ENCODE measurements at regions not wholly inside any gene's neighbourhood (a gene's known extent, or its start where the extent isn't known, plus 50 kb on each side); places are given as distances from the start of the nearest gene placed in this dataset.
A peak's percentile ranks its signal among the peaks of the same experiment; 100 is the strongest.
"Not testable (repeated sequence)": the region's sequence is repeated elsewhere in the genome, so short reads cannot be mapped to it uniquely, and the experiment has no call there.

DNA sequence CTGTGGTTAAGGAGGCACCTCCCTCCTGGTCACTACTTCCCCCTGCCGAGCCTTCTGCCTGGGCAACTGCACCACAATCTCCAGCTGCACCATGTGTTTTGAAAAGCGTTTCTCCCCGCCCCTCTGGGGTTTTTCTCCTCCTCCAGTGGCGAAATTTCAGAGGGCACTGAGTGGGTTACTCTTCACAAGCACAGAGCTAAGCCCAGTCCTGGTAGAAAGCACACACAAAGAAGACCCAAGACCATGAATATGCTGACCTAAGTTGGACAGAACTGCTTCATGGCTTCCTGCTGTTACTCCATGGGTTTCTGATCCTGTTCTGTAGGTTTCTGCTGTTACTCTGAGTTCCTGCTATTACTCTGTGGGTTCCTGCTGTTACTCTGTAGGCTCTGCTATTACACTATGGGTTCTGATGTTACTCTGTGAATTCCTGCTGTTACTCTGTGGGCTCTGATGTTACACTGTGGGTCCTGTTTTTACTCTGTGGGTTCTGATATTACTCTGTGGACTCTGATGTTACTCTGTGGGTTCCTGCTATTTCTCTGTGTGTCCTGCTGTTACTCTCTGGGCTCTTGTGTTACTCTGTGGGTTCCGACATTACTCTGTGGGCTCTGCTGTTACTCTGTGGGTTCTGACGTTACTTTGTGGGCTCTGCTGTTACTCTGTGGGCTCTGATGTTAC is 216.6 kb downstream of the RTP5 start:
- Histone ChIP-seq H3K4me2 (ENCODE audit: insufficient read depth, insufficient read length, low read length) (no peak overlapping the region), H2BK12ac (ENCODE audit: insufficient read length, low read depth, low read length) (no peak overlapping the region), H4K8ac (replicated peaks; ENCODE audit: insufficient read length, low read depth, low read length) (no peak overlapping the region), H2AK5ac (ENCODE audit: insufficient read length, low read length) (no peak overlapping the region), H2BK120ac (ENCODE audit: low read depth, low read length, poor library complexity, severe bottlenecking) (no peak overlapping the region), H2BK20ac (ENCODE audit: low read depth, low read length, poor library complexity, severe bottlenecking) (no peak overlapping the region), H2BK15ac (ENCODE audit: low read depth, low read length) (no peak overlapping the region), H4K91ac (ENCODE audit: insufficient read length, low read depth, low read length) (no peak overlapping the region), H3K4me1 (ENCODE audit: insufficient read depth, low read length) (no peaks in the 10 kb centered on the region), H3K4ac (ENCODE audit: low read depth, low read length) (no peak overlapping the region), H3K18ac (ENCODE audit: insufficient read length, low read depth, low read length) (no peak overlapping the region), H4K20me1 (ENCODE audit: control insufficient read depth, insufficient read depth, insufficient read length) (no peaks in the 10 kb centered on the region), H3K79me1 (ENCODE audit: insufficient read depth, low read depth, low read length, poor library complexity, severe bottlenecking) (no peaks in the 10 kb centered on the region), H3K27me3 (ENCODE audit: insufficient read depth, low read length) (no peaks in the 10 kb centered on the region), H3K14ac (ENCODE audit: insufficient read depth, low read length) (no peak overlapping the region), H3K56ac (ENCODE audit: insufficient read length, low read depth, low read length) (no peak overlapping the region), H3K79me2 (ENCODE audit: insufficient read depth, low read length) (no peaks in the 10 kb centered on the region), H3T11ph (ENCODE audit: low read length) (no peak overlapping the region), H3K23ac (ENCODE audit: insufficient read length, low read depth, low read length) (no peak overlapping the region), H3K27ac (ENCODE audit: insufficient read length, low read depth, low read length) (no peak overlapping the region), H2AFZ (ENCODE audit: low read length) (no peak overlapping the region), H3K9ac (ENCODE audit: extremely low read depth, insufficient read length, low read length) (no peak overlapping the region), H3K9me3 (ENCODE audit: control insufficient read depth, low read depth, low read length) (no peaks in the 10 kb centered on the region), H4K5ac (ENCODE audit: insufficient read length, low read depth, low read length) (no peak overlapping the region), H3K23me2 (ENCODE audit: insufficient read length, low read depth, low read length, poor library complexity, severe bottlenecking) (no peaks in the 10 kb centered on the region), H2BK5ac (ENCODE audit: insufficient read length, low read length) (no peak overlapping the region)
- peaks cover 6 to 16% of the 10 kb centered on the region in 2 experiments for H3K4me1 Mint-ChIP-seq
- H3K27ac Mint-ChIP-seq = no peak overlapping the region
- H3K27me3 Mint-ChIP-seq (ENCODE audit: low read depth) = peaks cover 52% of the 10 kb centered on the region
- no peak overlapping the region for H3K4me3 Mint-ChIP-seq
- H3K36me3 Mint-ChIP-seq (ENCODE audit: insufficient read depth in 1 of 3, low read depth in 3 of 3) = no peaks in the 10 kb centered on the region
- TF ChIP-seq CTCF (conservative IDR thresholded peaks at IDR 0.05) = no peak
- no CpG with 5 or more reads among the region's 6 CpGs for WGBS (ENCODE audit: extremely low coverage, insufficient read length, low lambda C conversion rate)
- H3K9me3 Mint-ChIP-seq = no peaks in the 10 kb centered on the region; a peak in 2 of 5 replicates
- DNase-seq = no peak

GRCh38 chr2:242088044-242088443 is 218.5 kb downstream of the RTP5 start:
- H3K4me1 ChIP-seq (ENCODE audit: insufficient read depth, low read length); H4K8ac ChIP-seq (replicated peaks; ENCODE audit: insufficient read length, low read depth, low read length); H3K9me3 ChIP-seq (ENCODE audit: control insufficient read depth, low read depth, low read length); H3K14ac ChIP-seq (ENCODE audit: insufficient read depth, low read length); H3K27me3 ChIP-seq (ENCODE audit: insufficient read depth, low read length); H3K27ac Mint-ChIP-seq; H2BK12ac ChIP-seq (ENCODE audit: insufficient read length, low read depth, low read length); H4K5ac ChIP-seq (ENCODE audit: insufficient read length, low read depth, low read length); H3K23ac ChIP-seq (ENCODE audit: insufficient read length, low read depth, low read length); H3K36me3 Mint-ChIP-seq (ENCODE audit: insufficient read depth in 1 of 3, low read depth in 3 of 3); H3K79me2 ChIP-seq (ENCODE audit: insufficient read depth, low read length); H3K23me2 ChIP-seq (ENCODE audit: insufficient read length, low read depth, low read length, poor library complexity, severe bottlenecking); H2AK5ac ChIP-seq (ENCODE audit: insufficient read length, low read length); H3K9ac ChIP-seq (ENCODE audit: extremely low read depth, insufficient read length, low read length); H3T11ph ChIP-seq (ENCODE audit: low read length); H2BK5ac ChIP-seq (ENCODE audit: insufficient read length, low read length); H3K79me1 ChIP-seq (ENCODE audit: insufficient read depth, low read depth, low read length, poor library complexity, severe bottlenecking); H2BK120ac ChIP-seq (ENCODE audit: low read depth, low read length, poor library complexity, severe bottlenecking); H4K91ac ChIP-seq (ENCODE audit: insufficient read length, low read depth, low read length); H2BK20ac ChIP-seq (ENCODE audit: low read depth, low read length, poor library complexity, severe bottlenecking); H2AFZ ChIP-seq (ENCODE audit: low read length); H2BK15ac ChIP-seq (ENCODE audit: low read depth, low read length); H3K18ac ChIP-seq (ENCODE audit: insufficient read length, low read depth, low read length); H3K56ac ChIP-seq (ENCODE audit: insufficient read length, low read depth, low read length); H3K27ac ChIP-seq (ENCODE audit: insufficient read length, low read depth, low read length); H4K20me1 ChIP-seq (ENCODE audit: control insufficient read depth, insufficient read depth, insufficient read length); DNase-seq; H3K9me3 Mint-ChIP-seq; H3K4ac ChIP-seq (ENCODE audit: low read depth, low read length): not testable (repeated sequence)
- Mint-ChIP-seq H3K27me3 (ENCODE audit: low read depth) (peaks cover 43% of the 10 kb centered on the region), H3K4me3 (peak overlapping the region; percentile 84 to 89), H3K4me1 (peaks cover 6 to 16% of the 10 kb centered on the region in 2 experiments)
- WGBS (ENCODE audit: extremely low coverage, insufficient read length, low lambda C conversion rate) = no CpG with 5 or more reads among the region's 37 CpGs
- peak overlapping the region; percentile 45 for H3K4me2 ChIP-seq (ENCODE audit: insufficient read depth, insufficient read length, low read length)
